Midbrain (tissue), 1 donor: ENCODE measurements at regions not wholly inside any gene's neighbourhood (a gene's known extent, or its start where the extent isn't known, plus 50 kb on each side); places are given as distances from the start of the nearest gene placed in this dataset.

Experiments used
- DNase-seq: peaks from one replicate; lab custom pipeline; 2025; lab: John Stamatoyannopoulos, UW

DNA sequence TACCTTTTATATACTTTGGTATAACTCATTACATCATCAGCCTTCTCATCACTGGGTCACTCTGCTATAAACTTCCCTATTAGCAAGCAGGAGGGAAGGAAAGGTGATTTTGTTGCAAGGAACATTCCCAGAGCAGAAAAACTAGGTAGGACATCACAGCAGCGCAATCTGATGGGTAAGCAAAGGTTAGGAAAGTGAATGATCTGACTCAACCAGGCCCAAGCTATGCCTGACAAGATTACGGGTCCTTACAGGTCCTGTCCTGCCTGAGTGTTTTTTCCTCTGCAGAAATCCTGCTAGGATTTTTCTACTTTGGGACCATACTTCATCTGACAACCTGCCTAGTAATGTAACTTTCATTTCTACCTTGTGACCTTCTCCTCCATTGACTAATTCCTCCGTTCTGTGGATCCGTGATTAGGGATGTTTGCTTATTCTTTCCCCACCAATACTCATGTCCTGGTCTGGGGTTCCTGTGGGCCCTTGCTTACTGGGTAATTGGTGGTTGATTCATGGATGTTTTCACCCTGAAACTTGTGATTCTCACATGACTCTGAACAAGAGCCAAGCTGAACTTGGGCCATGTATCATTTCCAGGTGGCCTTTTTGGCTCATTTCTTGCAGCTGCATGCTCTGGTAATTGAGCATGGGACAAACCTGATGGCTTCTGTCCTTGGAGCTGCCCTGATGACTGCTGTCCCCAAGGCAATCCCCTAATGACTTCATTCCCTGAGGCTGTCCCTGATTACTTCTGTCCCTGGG is 111.9 kb upstream of the KIT start:
- no peak for DNase-seq

DNA sequence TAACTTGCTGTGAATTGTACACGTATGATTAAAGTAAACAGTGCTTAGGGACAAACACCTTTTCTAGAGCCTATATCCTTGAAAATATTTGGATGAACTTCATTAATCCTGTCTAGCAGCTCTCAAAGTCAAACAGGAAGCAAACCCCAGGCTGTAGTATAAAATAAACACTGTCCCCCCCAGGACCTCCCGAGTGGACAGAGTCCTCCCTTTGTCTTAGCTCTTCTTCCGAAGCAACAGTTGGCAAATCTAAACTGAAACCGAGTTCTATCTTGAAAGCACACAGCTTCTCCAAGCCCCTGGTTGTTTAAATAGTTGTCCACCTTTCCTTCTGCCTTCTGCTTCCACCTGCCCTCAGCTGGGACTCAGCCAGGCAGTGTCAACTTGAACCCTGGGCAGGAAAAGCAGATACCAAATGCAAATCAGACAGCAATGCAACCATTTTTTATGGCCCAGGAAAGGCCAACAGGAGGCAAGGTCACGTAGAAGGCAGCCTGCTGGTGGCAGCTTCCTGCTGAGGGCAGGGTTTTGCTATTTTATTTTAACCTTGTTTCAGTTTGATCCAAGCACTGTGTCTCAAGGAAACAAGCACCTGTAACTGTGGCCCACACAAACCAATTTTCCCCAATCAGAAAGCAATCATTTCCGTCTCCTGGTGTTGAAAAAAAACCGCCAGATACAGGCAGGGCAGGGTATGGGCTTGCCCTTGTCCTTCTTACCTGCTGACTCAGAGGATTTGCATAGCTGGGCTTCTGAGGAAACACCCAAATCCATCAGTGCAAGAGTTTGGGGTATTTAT is 110.3 kb upstream of the KIT start:
- DNase-seq, result no peak

DNA sequence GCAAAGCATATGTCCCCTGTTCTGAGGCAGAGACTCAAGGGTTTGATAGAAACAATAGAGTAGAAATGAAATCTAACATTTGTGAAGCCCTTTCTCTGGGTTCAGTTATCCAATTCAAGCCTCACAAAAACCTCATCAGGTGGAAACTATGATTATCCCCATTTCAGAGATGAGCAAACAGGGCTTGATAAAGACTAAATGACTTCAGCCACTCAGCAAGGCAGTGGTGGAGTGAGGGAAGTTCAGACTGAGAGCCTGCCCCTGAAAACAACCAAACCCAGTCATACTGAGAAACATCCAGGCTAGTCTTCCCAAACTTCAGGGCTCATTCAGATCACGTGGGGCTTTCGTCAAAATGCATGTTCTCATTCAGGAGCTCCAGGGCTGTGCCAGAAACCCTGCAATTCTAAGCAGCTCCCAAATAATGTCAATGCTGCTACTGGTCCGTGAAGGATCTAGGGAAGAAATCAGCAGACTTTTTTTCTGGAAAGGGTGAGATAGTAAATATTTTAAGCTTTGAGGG is 109.6 kb upstream of the KIT start:
- no peak for DNase-seq

DNA sequence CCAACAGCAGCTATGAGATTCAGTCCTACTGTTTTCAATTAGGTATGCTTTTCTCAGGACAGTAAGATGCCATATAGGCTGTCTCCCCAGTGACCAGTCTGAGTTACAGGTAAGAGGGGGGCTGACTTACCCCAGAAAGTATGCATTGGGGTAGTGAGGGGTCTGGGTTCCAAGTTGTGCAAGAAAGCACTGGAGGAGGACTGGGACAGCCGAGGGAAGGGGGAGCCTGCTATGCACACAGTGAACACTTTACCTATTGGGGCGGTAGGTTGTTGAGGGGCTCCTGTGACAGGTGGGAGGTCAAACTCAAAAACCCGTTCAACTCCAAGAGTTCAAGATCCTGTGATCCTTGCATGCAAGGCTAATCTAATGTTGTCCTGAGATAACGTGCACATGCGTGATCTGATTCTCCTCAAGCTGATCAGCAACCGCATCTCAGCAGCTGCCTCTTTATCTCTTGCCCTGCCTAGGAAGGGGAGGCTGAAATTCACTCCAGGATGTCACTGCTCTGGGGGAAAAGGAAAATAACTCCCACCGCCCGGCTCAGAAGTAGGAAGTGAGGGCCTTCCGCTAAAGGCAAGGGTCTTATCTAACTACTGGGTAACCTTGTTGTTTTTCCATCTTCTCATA is 108.8 kb upstream of the KIT start:
- DNase-seq, result no peak

DNA sequence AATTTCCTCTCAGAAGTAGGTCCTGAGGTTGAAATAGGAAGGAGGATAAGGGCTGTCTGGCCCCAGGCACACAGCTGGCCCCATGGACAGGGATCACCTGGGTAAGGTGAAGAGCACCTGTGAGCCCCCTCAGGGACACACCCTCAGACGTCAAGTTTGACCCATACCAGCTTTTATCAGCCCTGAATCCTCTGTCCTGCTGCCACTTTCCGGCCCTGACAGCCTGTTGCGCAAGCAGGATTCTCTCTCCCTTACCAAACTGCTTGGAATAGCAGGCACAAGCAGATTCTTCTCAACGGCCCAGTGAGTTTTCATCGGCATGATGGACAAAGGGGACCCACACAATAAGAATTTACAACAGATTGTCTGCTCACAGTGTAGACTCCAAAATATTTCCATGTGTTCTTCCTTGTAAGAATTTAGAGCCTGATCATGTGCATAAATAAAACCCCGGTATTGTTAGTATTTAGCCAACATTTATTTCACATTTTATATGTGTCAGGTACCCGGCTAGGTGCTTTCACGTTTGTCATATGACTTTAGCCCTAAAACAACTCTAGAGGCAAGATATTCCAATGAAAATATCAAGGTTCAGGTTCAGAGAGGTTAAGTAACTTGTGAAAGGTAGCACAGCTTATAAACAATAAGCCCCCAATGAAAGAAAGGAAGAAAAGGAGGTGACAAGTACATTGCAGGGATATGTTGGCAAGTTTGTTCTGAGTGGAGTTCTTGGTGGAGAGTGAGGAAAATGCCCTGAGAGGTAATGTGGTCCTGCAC is 107.2 kb upstream of the KIT start:
- no peak for DNase-seq

DNA sequence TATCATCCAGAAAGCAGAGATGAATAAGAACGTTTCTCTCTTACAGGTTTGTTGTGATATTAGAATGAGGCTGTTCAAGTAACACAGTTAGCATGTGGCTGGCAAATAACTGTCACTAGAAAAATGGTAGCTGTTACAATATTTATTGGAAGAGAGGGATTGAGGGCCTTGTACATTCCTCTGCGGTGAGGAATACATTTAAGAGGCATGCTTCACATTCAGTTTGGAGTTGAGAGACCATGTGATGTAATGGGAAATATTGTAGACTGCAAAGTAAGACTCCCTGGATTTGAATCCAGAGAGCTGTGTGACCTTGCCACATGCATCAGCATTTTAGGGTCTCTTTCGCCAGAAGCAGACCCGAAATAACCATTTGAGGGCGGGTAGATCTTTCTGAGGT is 104.8 kb upstream of the KIT start:
- DNase-seq, result no peak

DNA sequence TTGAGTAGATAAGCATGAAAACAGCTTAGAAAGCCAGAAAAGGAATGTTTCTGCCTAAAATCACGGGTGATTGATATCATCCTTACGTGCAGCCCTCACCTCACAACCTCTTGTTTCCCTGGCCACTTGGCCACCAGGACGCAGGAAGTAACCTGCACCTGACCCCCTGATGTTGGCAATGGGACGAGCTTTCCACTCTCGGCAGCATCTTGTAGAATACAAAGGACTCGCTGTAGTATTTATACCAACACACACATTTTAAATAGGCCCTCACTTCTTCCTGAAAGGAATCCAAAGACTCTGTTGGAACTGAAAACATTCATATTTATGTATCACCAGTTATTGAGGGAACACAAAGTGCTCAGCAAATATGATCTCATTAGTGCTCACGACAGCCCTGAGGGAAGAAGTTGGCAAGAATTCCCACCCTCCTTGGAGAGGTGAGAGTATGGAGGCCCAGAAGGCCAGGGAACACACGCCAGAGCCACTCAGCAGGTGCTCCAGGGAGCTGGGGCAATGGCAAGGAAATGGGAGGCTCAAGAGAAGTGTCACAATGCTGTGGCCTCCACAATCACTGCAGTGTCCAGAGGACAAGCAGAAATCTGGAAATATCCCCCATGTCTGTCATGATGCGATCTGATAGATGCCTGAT is 103.3 kb upstream of the KIT start:
- DNase-seq, result no peak

DNA sequence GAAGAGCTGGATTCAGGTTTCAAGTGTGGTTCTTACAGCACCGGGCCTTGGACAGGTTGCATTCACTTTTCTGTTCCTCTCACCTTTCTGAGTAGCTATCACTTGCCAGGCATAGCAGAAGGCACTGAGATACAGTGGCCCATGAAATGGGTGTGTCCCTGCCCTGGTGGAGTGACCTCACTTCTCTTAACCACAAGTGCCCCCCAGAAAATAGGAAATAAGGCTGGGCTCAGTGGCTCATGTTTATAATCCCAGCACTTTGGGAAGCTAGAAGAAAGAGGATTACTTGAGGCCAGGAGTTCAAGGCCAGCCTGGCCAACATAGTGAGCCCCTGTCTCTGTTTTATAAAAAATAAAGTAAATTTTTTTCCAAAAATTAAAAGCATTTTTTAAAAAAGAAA is 101.7 kb upstream of the KIT start:
- no peak for DNase-seq

DNA sequence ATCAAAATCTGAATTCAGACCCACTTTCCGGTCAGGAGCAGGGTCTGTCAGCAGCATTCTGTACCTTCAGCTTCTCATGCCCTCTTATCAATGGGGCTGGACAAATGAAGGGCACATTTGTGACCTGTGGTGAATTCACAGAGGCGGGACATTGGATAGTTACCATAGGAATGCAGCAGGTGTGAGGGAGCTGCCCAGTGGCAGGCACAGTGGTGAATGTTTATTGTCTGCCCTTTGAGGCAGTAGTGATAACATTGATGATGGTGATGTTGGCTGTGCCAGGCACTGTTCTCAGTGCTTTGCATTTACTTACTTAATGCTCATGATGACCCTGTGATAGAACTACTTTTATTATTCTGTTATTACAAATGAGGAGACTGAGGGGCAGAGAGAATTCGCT is 101.2 kb upstream of the KIT start:
- no peak for DNase-seq

DNA sequence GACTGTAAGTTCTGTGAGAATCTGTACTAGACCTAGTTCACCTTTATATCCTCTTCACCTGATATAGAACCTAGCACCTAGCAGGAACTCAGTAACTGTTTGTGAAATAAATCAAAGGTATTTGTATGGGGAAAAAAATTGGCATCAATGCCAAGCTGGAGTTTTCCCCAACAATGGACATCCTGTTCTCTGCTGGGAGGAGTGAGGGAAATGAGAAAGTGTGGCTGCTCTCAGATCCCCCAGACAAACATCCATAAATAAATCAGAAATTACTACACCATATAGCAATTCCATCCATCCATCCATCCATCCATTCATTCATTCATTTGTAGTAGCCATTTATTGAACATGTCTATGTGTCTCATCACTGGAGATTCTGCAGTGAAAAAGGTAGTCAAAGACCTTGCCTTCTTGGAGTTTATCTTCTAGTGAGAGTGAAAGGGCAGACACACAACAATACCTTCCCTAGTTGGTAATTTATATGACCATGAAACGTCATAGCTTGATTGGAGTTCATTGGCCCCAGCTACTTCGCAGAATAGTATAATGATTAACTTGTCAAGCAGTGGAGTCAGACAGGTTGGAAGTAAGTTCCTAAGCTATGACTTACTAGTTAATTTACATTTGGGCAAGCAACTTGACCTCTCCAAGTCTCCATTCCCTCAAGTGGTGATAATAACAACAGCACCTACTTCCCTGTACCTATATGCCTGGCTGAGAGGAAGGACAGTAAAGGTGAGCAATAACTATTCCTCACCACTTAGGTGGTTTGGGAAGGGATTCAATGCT is 98.7 kb upstream of the KIT start:
- DNase-seq, result no peak

DNA sequence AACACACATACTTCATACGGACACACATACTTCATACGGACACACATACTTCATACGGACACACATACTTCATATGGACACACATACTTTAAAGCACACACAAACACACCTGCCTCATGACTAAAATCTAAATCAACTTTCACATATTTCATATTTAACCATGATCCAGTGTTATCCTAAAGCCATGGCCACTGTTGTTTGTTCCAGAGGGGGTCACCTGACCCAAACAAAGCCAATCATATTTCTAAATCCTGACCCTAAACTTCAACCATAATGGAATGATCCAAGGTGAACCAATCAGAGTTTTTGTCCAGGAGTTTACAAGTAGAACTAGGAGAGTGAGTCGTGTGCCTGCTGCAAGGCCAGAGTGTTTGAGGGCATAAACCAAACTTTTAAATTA is 97.2 kb upstream of the KIT start:
- no peak for DNase-seq

DNA sequence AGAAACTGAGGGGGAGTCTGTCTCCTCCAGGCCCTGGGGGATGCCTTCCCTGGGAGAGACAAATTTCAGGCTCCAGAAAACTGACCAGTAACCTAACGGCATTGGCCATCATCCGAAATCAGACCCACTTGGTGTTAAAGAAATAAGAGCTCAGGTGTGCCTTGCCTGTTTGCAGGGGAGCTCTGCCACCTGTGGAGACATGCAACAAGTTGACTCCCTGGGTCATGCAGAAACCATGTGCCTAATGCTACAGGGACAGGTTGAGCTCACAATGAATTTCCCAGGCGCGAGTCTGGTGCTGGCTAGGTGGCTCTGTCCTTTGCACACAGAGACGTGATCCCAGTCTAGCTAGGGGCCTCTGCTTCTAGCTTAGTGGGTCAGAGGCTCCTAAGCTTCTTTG is 95.8 kb upstream of the KIT start:
- DNase-seq, result no peak

DNA sequence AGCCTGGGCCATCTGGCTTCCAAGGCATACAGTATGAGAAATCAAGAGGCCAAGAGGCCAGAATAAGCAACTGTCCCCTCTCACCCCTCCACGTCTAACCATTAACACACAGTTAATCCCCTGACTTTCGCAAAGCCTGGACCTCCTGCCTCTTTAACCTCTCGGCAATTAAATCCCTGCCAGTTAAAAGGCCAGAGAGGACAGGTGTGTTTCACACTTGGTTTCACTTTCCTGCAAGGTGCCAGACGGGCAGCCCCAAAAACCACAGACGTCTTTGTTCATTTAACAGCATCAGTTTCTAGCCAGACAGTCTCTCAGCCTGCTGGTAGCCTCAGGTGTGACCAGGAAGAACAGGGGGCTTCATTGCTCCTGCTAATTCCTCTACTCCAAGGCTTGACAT is 91.1 kb upstream of the KIT start:
- no peak for DNase-seq

DNA sequence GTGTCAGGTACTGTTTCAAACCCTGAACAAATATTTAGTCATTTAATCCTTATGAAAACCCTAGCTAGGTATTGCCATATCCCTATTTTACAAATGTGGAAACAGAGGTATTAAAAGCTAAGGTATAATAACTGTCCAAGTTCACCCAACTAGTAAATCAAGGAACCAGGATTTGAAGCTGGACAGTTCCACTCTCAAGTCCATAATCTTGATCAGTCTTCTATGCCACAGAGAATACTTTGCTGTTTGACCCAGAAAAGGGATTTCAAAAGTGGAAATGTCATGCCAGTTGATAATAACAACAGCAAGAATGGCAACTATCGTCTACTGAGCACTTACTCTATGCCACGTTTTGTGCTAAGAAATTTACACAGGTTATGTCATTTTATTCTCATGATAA is 90.4 kb upstream of the KIT start:
- DNase-seq, result no peak

DNA sequence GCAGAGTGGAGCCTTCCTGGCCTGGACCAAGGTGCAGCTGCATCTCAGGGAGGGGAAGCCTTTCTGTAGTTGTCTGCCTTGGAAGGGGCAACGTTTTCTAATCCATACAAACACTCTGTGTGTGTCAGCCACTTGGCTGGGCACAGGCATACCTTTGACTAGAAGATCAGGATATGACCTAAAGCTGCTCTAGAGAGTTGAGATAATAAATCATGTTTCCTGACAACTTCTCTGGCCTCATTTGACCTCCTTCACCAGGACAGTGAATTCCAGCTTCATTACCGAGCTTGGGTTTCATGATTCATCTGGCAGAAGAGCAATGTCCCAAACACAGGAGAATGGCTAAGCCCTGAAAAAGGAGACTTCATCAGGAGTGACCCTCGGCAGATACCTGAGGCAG is 89.6 kb upstream of the KIT start:
- no peak for DNase-seq

DNA sequence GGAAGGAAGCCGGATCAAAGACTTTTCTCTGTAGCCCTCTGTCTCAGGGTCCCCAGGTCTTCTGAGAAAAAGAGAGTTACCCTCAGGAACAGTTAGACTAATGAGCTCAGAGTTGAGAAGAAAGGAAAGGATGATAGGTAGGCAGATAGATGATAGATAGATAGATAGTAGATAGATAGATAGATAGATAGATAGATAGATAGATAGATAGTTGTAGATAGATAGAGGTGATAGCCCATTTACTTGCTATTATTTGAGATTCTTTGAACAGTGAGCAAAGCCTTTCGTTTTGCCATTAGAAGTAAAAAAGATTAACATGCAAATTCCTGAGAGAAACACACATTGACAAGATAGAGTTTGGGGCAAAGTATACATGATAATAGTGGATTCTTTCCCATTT is 86.9 kb upstream of the KIT start:
- DNase-seq, result no peak

DNA sequence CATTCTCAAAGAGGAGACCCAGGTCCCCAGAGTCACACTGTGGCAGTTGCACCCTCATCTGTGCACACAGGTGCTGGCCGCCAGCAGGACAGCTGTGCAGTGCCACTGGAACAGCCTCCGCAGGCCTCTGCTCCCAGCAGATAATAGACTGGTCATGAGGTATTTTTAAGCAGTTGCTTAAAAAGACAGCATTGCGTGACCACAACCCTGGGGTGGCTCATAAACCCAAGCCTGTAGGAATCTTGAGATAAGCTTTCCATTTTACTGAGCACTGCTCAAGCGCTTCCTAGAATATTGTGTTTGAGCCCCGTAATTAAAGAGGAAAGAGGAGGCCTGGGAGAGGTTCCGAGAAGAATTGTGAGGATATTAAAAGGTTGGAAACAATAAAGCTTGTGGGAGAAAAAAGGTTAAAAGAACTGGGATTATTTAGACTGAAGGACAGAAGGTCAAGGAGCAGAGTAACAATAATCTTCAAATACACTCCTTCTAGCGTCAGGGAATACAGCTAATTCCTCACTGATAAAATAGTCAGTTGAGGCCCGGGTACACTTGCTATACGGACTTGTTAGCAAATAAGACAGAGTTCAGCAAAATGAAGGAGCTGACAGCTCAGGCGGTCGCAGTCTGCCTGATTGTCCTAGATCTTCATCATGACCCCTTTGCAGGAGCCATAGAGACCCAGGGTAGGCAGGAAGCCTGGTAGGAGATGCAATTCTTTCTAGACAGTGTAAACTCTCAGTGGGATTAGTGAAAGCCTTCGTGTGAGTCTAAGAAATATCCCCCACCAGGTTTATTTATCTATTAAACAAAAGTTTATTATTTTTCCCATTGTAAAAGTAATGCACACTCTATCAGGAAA is 86.2 kb upstream of the KIT start:
- no peak for DNase-seq

DNA sequence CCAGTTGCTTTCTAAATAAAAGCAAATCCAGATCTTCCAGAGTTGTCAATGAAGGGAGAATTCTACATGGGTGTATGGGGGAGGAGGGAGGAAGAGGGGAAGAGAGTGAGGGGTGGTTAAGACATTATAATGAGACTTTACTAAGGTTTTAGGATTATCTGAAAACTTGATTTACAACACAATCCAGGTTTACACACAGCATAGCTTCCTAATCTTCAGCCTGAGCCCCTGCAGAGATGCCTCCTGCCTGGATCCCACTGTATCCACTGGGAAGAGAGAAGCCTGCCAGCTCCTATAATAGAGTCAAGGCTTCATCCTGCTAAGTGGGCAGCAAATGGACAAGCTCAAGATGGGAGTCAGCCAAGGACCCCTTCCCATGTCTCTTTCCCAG is 85.6 kb upstream of the KIT start:
- DNase-seq, result no peak

DNA sequence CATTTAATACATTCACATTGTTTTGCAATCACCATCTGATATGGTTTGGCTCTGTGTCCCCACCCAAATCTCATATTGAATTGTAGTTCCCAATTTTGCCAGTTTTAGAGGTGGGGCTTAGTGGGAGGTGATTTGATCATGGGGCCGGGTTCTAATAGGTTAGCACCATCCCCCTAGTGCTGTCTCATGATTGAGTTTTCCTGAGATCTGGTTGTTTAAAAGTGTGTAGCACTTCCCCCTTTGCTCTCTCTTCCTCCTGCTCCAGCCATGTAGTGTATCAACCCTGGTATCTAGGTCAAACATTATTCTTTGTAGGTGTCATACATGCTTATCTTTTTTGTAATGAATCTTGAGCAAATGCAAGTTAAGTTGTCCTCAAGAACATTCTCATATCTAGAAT is 83.3 kb upstream of the KIT start:
- no peak for DNase-seq

DNA sequence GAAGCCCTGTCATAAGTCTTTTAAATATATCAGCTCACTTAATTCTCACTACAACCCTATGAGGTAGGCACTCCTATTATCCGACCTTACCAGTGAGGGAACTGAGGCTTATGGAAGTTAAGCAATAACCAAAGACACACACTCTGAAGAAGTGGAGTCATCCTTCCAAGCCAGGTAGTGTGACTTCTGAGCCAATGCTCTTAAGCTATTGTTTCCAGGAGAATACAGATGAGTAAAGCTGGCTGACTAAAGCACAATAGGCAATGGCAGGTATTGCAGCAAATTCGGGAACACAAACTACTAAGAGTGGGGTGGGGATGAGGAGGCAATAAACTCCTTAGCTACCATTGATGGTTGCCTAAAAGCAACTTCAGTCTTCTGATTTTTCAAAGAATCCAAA is 81.8 kb upstream of the KIT start:
- DNase-seq, result no peak
